Upper lobe of right lung (tissue), 1 donor: ENCODE measurements at regions not wholly inside any gene's neighbourhood (a gene's known extent, or its start where the extent isn't known, plus 50 kb on each side); places are given as distances from the start of the nearest gene placed in this dataset.

Source experiments
- ATAC-seq: fragments of 200-7000 bp; cut with Tn5 transposase; one replicate; pipeline ENCODE4 v1.9.1; 2020; ENCODE audit warnings: mild to moderate bottlenecking, moderate library complexity
- DNase-seq: peaks from one replicate; pipeline ENCODE4 v3.0.0-alpha.2; 2020
- H3K27ac ChIP-seq: fragments of 200-600 bp; one replicate; pipeline ENCODE4 v1.8.0; 2022
- H3K27me3 ChIP-seq: fragments of 200-600 bp; one replicate; pipeline ENCODE4 v1.8.0; 2022; ENCODE audit warnings: mild to moderate bottlenecking
- H3K36me3 ChIP-seq: fragments of 200-600 bp; one replicate; pipeline ENCODE4 v1.8.0; 2022
- H3K4me1 ChIP-seq: fragments of 200-600 bp; one replicate; pipeline ENCODE4 v1.8.0; 2022
- H3K4me3 ChIP-seq: fragments of 200-600 bp; one replicate; pipeline ENCODE4 v1.8.0; 2022; ENCODE audit warnings: mild to moderate bottlenecking
- H3K9me3 ChIP-seq: fragments of 200-600 bp; one replicate; pipeline ENCODE4 v1.8.0; 2022
- CTCF ChIP-seq: fragments of 200-600 bp; IDR thresholded peaks from one replicate; pipeline ENCODE4 v1.8.0; 2022; ENCODE audit warnings: antibody characterized with exemption
- intact Hi-C: fragments of 100-400 bp; cut with DNase I; formaldehyde crosslinking; loops from one replicate; pipeline ENCODE4 v1.11.0; 2022
- donor health status: DM: no; HTN: yes; CAD: no; lungs with severe emphysema.

GRCh38 chr1:55584526-55585401 is 369.6 kb upstream of the USP24 start:
- Histone ChIP-seq H3K27ac (no peak overlapping the region), H3K4me1 (no peaks in the 10 kb centered on the region), H3K36me3 (no peaks in the 10 kb centered on the region), H3K4me3 (no peak overlapping the region), H3K9me3 (no peaks in the 10 kb centered on the region), H3K27me3 (no peaks in the 10 kb centered on the region)
- intact Hi-C loops, result no loop called here
- TF ChIP-seq CTCF, result no peak
- ATAC-seq, result peak; percentile 19
- no peak for DNase-seq

GRCh38 chr1:55582084-55582483 is 366.9 kb upstream of the USP24 start:
- no peak for ATAC-seq
- no peak overlapping the region for H3K4me3 ChIP-seq

GRCh38 chr1:55580845-55581332 is 365.7 kb upstream of the USP24 start:
- Histone ChIP-seq H3K36me3 (no peaks in the 10 kb centered on the region), H3K4me1 (no peaks in the 10 kb centered on the region), H3K4me3 (no peak overlapping the region), H3K27me3 (no peaks in the 10 kb centered on the region), H3K27ac (no peak overlapping the region), H3K9me3 (no peaks in the 10 kb centered on the region)
- DNase-seq (no peak), ATAC-seq (peak; percentile 20)
- TF ChIP-seq CTCF, result no peak
- intact Hi-C loops, result no loop called here

More at GRCh38 chr1:55582084-55582483, 366.9 kb upstream of the USP24 start:
- no peak for TF ChIP-seq CTCF
- DNase-seq, result no peak
- H3K27ac ChIP-seq, result no peak overlapping the region
- no peaks in the 10 kb centered on the region for H3K27me3 ChIP-seq
- no peaks in the 10 kb centered on the region for H3K9me3 ChIP-seq
- no peaks in the 10 kb centered on the region for H3K4me1 ChIP-seq
- no peaks in the 10 kb centered on the region for H3K36me3 ChIP-seq
- intact Hi-C loops, result no loop called here

DNA sequence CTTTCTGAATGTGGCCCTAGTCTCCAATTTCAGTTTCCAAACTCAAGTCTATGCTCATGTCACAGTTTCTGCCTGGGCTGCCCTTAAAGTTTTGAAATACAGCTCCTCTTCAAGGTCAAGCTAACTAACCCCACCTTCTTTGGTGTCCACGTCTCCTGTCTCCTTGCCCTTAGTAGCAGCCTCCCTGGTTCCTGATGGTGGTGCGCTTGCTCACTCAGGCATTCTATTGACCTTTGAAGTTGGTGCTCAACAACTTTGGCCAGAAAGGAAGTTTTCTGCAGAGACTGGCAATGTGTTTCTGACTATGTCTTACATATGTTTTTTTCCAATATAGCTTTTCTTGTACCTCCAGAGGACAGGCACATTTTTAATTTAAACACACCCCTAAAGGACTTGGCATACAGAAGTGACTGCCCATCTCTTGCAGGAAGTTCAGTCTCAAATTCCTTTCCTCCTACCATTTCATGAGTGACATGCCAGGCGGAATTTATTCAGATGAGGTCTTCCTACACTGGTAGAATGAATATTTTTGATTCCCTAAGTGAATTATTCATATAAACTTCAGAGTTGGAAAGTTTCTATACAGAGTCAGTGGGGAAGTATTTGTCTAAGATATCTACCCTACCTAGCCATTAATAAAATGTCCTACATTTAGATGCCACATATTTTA is 364.3 kb upstream of the USP24 start:
- Histone ChIP-seq H3K36me3 (no peaks in the 10 kb centered on the region), H3K4me3 (no peak overlapping the region), H3K4me1 (no peaks in the 10 kb centered on the region), H3K27me3 (no peaks in the 10 kb centered on the region), H3K27ac (no peak overlapping the region), H3K9me3 (no peaks in the 10 kb centered on the region)
- DNase-seq (no peak), ATAC-seq (no peak)
- intact Hi-C loops, result no loop called here
- TF ChIP-seq CTCF, result no peak

- Histone ChIP-seq H3K9me3 (no peaks in the 10 kb centered on the region), H3K27ac (no peak overlapping the region), H3K4me3 (no peak overlapping the region), H3K36me3 (no peaks in the 10 kb centered on the region), H3K4me1 (no peaks in the 10 kb centered on the region), H3K27me3 (no peaks in the 10 kb centered on the region)
- no peak for TF ChIP-seq CTCF
- intact Hi-C loops, result no loop called here
- no peak for DNase-seq
- ATAC-seq, result no peak
These were observed 363.5 kb upstream of the USP24 start for GRCh38 chr1:55578646-55579045.
